ENCODE measurements at regions not wholly inside any gene's neighbourhood (a gene's known extent, or its start where the extent isn't known, plus 50 kb on each side); places are given as distances from the start of the nearest gene placed in this dataset.

GRCh38 chr6:115796829-115797228, 263.9 kb downstream of the FRK start:
- no peak overlapping the region for H2AFZ ChIP-seq (ENCODE audit: low read depth)
- H3K4me1 ChIP-seq (ENCODE audit: control insufficient read depth in 1 of 2, insufficient read depth in 2 of 2, low read depth in 1 of 2, low read length in 1 of 2), result peaks cover 0 to 6% of the 10 kb centered on the region in 2 experiments; a peak in 1 of 4 replicates
- no peaks in the 10 kb centered on the region for H3F3A ChIP-seq (replicated peaks; ENCODE audit: insufficient read depth)
- H3K27me3 ChIP-seq (ENCODE audit: insufficient read depth), result no peaks in the 10 kb centered on the region
- no peaks in the 10 kb centered on the region for H3K9me2 ChIP-seq
- no peak overlapping the region for H3K9ac ChIP-seq
- H3K79me2 ChIP-seq (ENCODE audit: insufficient read depth), result no peaks in the 10 kb centered on the region
- no peaks in the 10 kb centered on the region for H4K20me1 ChIP-seq (ENCODE audit: insufficient read depth)
- H3K27ac ChIP-seq (ENCODE audit: low read depth in 2 of 2, low read length in 1 of 2), result no peak overlapping the region; a peak in 1 of 4 replicates
- no peaks in the 10 kb centered on the region for H3K9me3 ChIP-seq
- H3K4me3 ChIP-seq (ENCODE audit: low read depth in 2 of 2, low read length in 1 of 2), result no peak overlapping the region
- ChIA-PET POLR2A (no interaction called here), CTCF (no interaction called here)
- TF ChIP-seq ELF1 (IDR thresholded peaks at IDR 0.05) (no peak), TAF1 (IDR thresholded peaks at IDR 0.05; ENCODE audit: borderline replicate concordance, low read depth, low read length) (no peak), GATA2 (CRISPR knock-in tag; IDR thresholded peaks at IDR 0.05) (no peak), USF2 (IDR thresholded peaks at IDR 0.05; ENCODE audit: borderline replicate concordance, low read depth, low read length) (no peak), MXI1 (IDR thresholded peaks at IDR 0.05; ENCODE audit: low read depth, low read length) (no peak), GABPA (IDR thresholded peaks at IDR 0.05; ENCODE audit: low read depth) (no peak), MAX (IDR thresholded peaks at IDR 0.05; ENCODE audit: low read depth) (no peak), FOSL2 (IDR thresholded peaks at IDR 0.05; ENCODE audit: borderline replicate concordance, low read depth) (no peak)
- TF ChIP-seq, protein P1, sequence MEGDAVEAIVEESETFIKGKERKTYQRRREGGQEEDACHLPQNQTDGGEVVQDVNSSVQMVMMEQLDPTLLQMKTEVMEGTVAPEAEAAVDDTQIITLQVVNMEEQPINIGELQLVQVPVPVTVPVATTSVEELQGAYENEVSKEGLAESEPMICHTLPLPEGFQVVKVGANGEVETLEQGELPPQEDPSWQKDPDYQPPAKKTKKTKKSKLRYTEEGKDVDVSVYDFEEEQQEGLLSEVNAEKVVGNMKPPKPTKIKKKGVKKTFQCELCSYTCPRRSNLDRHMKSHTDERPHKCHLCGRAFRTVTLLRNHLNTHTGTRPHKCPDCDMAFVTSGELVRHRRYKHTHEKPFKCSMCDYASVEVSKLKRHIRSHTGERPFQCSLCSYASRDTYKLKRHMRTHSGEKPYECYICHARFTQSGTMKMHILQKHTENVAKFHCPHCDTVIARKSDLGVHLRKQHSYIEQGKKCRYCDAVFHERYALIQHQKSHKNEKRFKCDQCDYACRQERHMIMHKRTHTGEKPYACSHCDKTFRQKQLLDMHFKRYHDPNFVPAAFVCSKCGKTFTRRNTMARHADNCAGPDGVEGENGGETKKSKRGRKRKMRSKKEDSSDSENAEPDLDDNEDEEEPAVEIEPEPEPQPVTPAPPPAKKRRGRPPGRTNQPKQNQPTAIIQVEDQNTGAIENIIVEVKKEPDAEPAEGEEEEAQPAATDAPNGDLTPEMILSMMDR (IDR thresholded peaks at IDR 0.05), result no peak
- WGBS (ENCODE audit: low lambda C conversion rate), result 22% methylated on average over 1 of the region's 1 CpG
- no peak for DNase-seq
- H3K4me2 ChIP-seq, result no peak overlapping the region
- no peaks in the 10 kb centered on the region for H3K36me3 ChIP-seq (replicated peaks in 1 of 2; ENCODE audit: control insufficient read depth in 1 of 2, insufficient read depth in 2 of 2, low read length in 1 of 2)

- 36% methylated on average over 2 of the region's 2 CpGs for WGBS (ENCODE audit: low lambda C conversion rate)
- ChIA-PET CTCF (no interaction called here), POLR2A (no interaction called here)
- no peak overlapping the region for H3K4me3 ChIP-seq (ENCODE audit: low read depth in 2 of 2, low read length in 1 of 2)
- H2AFZ ChIP-seq (ENCODE audit: low read depth), result no peak overlapping the region
- H3K9me2 ChIP-seq, result no peaks in the 10 kb centered on the region
- no peak for TF ChIP-seq REST (IDR thresholded peaks at IDR 0.05; ENCODE audit: low read depth, low read length)
- no peak for TF ChIP-seq RCOR1 (IDR thresholded peaks at IDR 0.05; ENCODE audit: low read length)
- TF ChIP-seq FOXM1 (IDR thresholded peaks at IDR 0.05; ENCODE audit: low read depth), result no peak
- TF ChIP-seq ELF1 (IDR thresholded peaks at IDR 0.05), result no peak
- TF ChIP-seq, protein P2, sequence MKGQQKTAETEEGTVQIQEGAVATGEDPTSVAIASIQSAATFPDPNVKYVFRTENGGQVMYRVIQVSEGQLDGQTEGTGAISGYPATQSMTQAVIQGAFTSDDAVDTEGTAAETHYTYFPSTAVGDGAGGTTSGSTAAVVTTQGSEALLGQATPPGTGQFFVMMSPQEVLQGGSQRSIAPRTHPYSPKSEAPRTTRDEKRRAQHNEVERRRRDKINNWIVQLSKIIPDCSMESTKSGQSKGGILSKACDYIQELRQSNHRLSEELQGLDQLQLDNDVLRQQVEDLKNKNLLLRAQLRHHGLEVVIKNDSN (IDR thresholded peaks at IDR 0.05; ENCODE audit: borderline replicate concordance, low read depth), result no peak
- no peak for TF ChIP-seq YY1 (IDR thresholded peaks at IDR 0.05; ENCODE audit: low read depth)
- TF ChIP-seq IRF3 (IDR thresholded peaks at IDR 0.05; ENCODE audit: low read depth, low read length), result no peak
- TF ChIP-seq MAX (IDR thresholded peaks at IDR 0.05; ENCODE audit: low read depth), result no peak
- no peak for TF ChIP-seq JUND (IDR thresholded peaks at IDR 0.05)
- no peak overlapping the region for H3K4me2 ChIP-seq
- no peak for DNase-seq
- H4K20me1 ChIP-seq (ENCODE audit: insufficient read depth), result no peaks in the 10 kb centered on the region
- H3K79me2 ChIP-seq (ENCODE audit: insufficient read depth), result no peaks in the 10 kb centered on the region
- H3F3A ChIP-seq (replicated peaks; ENCODE audit: insufficient read depth), result no peaks in the 10 kb centered on the region
- H3K27me3 ChIP-seq (ENCODE audit: insufficient read depth), result no peaks in the 10 kb centered on the region
- no peak overlapping the region for H3K9ac ChIP-seq
- H3K27ac ChIP-seq (ENCODE audit: low read depth in 2 of 2, low read length in 1 of 2), result no peak overlapping the region
- H3K4me1 ChIP-seq (ENCODE audit: control insufficient read depth in 1 of 2, insufficient read depth in 2 of 2, low read depth in 1 of 2, low read length in 1 of 2), result peaks cover 0 to 6% of the 10 kb centered on the region in 2 experiments; a peak in 1 of 4 replicates
- no peaks in the 10 kb centered on the region for H3K9me3 ChIP-seq
- H3K36me3 ChIP-seq (replicated peaks in 1 of 2; ENCODE audit: control insufficient read depth in 1 of 2, insufficient read depth in 2 of 2, low read length in 1 of 2), result no peaks in the 10 kb centered on the region
Measured at GRCh38 chr6:115796061-115796460, 264.6 kb downstream of the FRK start.

Data from SK-N-SH (cell line).